NT2/D1 (cell line): ENCODE measurements at regions not wholly inside any gene's neighbourhood (a gene's known extent, or its start where the extent isn't known, plus 50 kb on each side); places are given as distances from the start of the nearest gene placed in this dataset.

ENCODE experiments used
- DNase-seq: peaks from one replicate; pipeline ENCODE4 v3.0.0-alpha.2; 2011; ENCODE audit warnings: low read depth, low spot score
- H3K27me3 ChIP-seq: 2 replicates; pipeline ENCODE4 v1.6.0; 2011; ENCODE audit warnings: mild to moderate bottlenecking; ENCODE audit not compliant: insufficient read length, insufficient read depth
- H3K36me3 ChIP-seq: 2 replicates; pipeline ENCODE4 v1.6.1; 2011; ENCODE audit warnings: mild to moderate bottlenecking, low read length, mixed read lengths; ENCODE audit not compliant: insufficient read depth, insufficient read length
- H3K4me1 ChIP-seq: 2 replicates; pipeline ENCODE4 v1.5.1; 2011; ENCODE audit not compliant: insufficient read depth, insufficient read length
- H3K4me3 ChIP-seq: 2 replicates; pipeline ENCODE4 v1.5.1; 2011; ENCODE audit warnings: low read depth; ENCODE audit not compliant: insufficient read length
- H3K9ac ChIP-seq: 2 replicates; pipeline ENCODE4 v1.6.0; 2011; ENCODE audit warnings: low read depth; ENCODE audit not compliant: insufficient read length
- H3K9me3 ChIP-seq: 2 replicates; pipeline ENCODE4 v1.5.1; 2011; ENCODE audit warnings: mild to moderate bottlenecking, low read length; ENCODE audit not compliant: insufficient read depth
- SUZ12 ChIP-seq: IDR thresholded peaks from 2 replicates; pipeline ENCODE4 v1.6.1; 2011; ENCODE audit not compliant: insufficient read length, insufficient read depth; ENCODE audit errors: extremely low read depth
- YY1 ChIP-seq: IDR thresholded peaks from 2 replicates; pipeline ENCODE4 v1.6.1; 2011; ENCODE audit not compliant: insufficient read length, insufficient read depth
- ZNF274 ChIP-seq: IDR thresholded peaks from 2 replicates; pipeline ENCODE4 v1.6.1; 2011; ENCODE audit warnings: mild to moderate bottlenecking, low read depth, low read length

- no peak for TF ChIP-seq YY1
- no peak for TF ChIP-seq ZNF274
- TF ChIP-seq SUZ12 = no peak
- Histone ChIP-seq H3K4me1 (peaks cover 7% of the 10 kb centered on the region), H3K9ac (no peak overlapping the region), H3K9me3 (peaks cover 2% of the 10 kb centered on the region; the same call in 1 of the 2 replicates), H3K36me3 (no peaks in the 10 kb centered on the region), H3K27me3 (no peaks in the 10 kb centered on the region), H3K4me3 (no peak overlapping the region)
- no peak for DNase-seq
Measured at GRCh38 chr22:44369916-44370801, 57.4 kb upstream of the SHISAL1 start.

DNA sequence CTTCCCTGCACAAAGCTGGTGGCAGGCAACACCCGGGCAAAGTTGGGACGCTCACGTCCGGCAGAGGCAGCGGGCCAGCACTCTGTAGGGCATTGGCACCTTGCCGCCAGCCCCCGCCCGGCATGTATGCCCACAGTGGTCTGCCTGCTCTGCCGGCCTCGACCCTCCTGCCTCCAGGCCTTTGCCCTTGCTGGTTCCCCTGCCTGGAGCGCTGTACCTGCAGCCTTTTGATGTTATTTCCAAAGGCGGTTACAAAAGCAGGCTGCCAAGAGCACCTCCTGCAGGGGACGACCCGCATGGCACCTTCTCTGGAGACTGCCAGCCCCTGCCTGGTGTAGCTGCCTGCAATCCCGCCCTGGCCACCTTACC, 56.5 kb upstream of the SHISAL1 start:
- Histone ChIP-seq H3K9ac (no peak overlapping the region), H3K27me3 (no peaks in the 10 kb centered on the region), H3K9me3 (no peaks in the 10 kb centered on the region), H3K4me3 (no peak overlapping the region), H3K4me1 (peaks cover 9% of the 10 kb centered on the region), H3K36me3 (no peaks in the 10 kb centered on the region)
- TF ChIP-seq SUZ12 = no peak
- no peak for DNase-seq

DNA sequence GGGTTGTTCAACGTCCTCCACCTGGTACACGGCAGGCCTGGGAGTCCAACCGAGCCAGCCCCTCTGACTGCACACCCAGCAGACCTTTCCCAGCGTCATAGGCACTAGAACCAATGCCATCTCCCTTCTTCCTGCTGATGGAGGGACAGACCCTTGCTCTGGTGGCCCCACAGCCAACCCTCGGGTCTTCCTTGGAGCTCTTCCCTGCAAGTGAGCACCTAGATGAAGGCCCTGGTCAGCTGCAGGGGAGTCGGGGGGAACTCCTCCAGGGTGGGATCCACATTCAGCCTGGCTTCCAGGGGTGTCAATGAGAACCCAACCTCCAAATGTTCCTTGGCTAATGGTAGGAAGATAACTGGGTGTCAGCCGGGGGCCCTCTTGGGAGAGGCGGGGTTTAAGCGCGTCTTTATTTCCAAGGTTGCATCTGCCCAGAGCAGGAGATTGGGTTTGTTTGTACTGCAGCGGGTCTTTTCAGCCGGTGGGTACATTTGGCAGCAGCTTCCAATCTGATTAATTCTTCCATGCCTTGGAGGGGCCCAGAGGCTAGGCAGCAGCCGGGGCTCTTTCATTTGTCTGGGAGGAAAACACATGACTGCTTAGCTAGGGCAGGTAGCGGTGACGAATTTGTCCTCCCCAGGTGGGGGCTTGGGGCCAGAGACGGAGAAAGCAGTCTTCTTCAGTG, 56.0 kb upstream of the SHISAL1 start:
- H3K27me3 ChIP-seq = no peaks in the 10 kb centered on the region
- peaks cover 9% of the 10 kb centered on the region for H3K4me1 ChIP-seq
- no peak overlapping the region for H3K9ac ChIP-seq
- H3K9me3 ChIP-seq = no peaks in the 10 kb centered on the region
- DNase-seq = no peak
- no peaks in the 10 kb centered on the region for H3K36me3 ChIP-seq
- no peak overlapping the region for H3K4me3 ChIP-seq
- TF ChIP-seq ZNF274 (no peak), SUZ12 (no peak), YY1 (no peak)

DNA sequence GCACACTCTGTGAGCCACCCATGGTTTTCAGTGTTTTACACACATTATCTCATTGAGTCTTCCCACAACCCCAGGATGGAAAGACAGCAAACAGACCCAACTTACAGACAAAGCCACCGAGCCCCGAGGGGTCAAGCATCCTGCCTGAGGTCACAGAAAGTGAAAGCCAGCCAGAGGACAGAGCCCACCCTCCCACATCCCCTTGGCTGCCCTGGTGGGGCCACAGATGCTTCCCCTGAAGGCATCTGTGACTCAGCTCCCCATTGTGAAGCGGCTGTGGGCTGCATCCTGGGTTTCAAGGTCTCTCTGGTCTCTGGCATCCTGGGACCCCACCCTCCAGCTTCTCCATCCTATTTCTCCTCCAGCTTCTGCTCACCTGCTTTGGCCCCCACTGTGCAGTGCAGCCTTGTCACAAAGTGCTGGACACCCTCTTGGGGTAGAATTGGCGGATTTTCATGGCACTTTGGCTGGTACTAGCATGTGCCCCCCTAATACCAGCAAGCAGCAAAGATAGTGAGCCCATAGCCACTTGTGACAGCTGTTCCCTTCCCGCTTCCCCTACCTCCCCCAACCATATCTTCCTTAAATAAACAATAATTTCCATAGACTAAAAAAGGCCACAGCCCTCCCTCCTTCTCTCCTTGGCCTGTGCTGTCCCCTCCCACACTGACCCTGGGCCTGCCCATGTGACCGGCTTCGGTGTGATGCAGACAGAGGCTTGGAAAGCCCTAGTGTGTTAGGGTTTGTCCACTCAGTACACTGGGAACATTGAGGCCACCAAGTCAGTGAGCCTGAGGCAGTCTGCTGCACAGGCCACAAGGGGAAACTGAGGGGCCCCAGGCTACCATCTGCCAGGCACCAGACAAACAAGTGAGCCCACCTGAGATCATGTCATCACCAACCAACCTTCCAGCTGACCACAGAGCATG, 53.9 kb upstream of the SHISAL1 start:
- no peak overlapping the region for H3K9ac ChIP-seq
- H3K4me3 ChIP-seq = no peak overlapping the region
- H3K9me3 ChIP-seq = no peaks in the 10 kb centered on the region
- TF ChIP-seq SUZ12 (no peak), ZNF274 (no peak), YY1 (no peak)
- H3K4me1 ChIP-seq = peaks cover 11% of the 10 kb centered on the region
- no peak for DNase-seq
- no peaks in the 10 kb centered on the region for H3K36me3 ChIP-seq
- H3K27me3 ChIP-seq = no peaks in the 10 kb centered on the region

- no peak overlapping the region for H3K9ac ChIP-seq
- no peaks in the 10 kb centered on the region for H3K36me3 ChIP-seq
- peaks cover 13% of the 10 kb centered on the region for H3K4me1 ChIP-seq
- no peak for DNase-seq
- no peaks in the 10 kb centered on the region for H3K27me3 ChIP-seq
- H3K4me3 ChIP-seq = no peak overlapping the region
- H3K9me3 ChIP-seq = peaks cover 2% of the 10 kb centered on the region; the same call in 1 of the 2 replicates
- TF ChIP-seq YY1 (no peak), ZNF274 (no peak), SUZ12 (no peak)
Measured at GRCh38 chr22:44365832-44366231, 53.1 kb upstream of the SHISAL1 start.

DNA sequence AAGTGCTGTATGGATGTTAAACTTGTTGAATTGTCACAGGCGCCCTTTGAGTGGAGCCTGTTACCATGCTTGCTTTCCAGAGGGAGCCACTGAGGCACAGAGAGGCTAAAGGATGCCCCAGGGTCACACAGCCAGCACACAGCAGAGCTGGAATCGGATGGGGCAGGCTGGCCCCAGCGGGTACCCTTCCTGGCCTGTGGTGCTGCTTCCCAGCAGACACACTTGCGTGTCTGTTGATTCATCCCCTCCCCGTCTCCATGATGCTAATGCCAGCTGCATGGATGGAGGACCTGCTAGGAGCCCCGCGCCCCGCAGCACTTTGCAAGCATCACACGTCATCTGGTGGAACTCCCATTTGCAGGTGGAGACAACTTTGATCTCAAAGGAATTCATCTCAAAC, 52.4 kb upstream of the SHISAL1 start:
- H3K36me3 ChIP-seq = no peaks in the 10 kb centered on the region
- TF ChIP-seq YY1 (no peak), ZNF274 (no peak), SUZ12 (no peak)
- no peaks in the 10 kb centered on the region for H3K27me3 ChIP-seq
- H3K4me3 ChIP-seq = no peak overlapping the region
- H3K9me3 ChIP-seq = peaks cover 5% of the 10 kb centered on the region; the same call in 1 of the 2 replicates
- peaks cover 13% of the 10 kb centered on the region for H3K4me1 ChIP-seq
- H3K9ac ChIP-seq = no peak overlapping the region
- no peak for DNase-seq

DNA sequence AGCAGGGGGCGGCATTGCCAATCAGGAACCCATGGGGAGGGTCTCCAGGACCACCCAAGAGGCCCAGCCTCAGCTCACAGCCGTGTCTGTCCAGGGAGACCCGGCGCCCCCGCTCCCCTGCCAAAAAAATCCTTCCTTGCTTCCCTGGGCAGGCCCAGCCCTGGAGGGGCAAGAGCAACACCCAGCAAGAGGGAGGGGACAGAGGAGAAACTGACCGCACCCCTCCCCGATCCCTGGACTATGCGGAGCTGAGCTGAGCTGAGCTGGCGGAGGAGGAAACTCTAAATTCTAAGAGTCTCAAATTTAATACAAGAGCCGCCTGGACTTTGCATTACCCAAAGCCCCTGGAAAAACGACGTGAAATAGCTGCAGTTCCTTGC, 52.0 kb upstream of the SHISAL1 start:
- Histone ChIP-seq H3K27me3 (no peaks in the 10 kb centered on the region), H3K4me1 (peaks cover 13% of the 10 kb centered on the region), H3K4me3 (no peak overlapping the region), H3K9me3 (peaks cover 5% of the 10 kb centered on the region; the same call in 1 of the 2 replicates), H3K9ac (no peak overlapping the region), H3K36me3 (no peaks in the 10 kb centered on the region)
- DNase-seq = no peak
- TF ChIP-seq YY1 (no peak), ZNF274 (no peak), SUZ12 (no peak)
